HCT116 (cell line): ENCODE measurements at regions not wholly inside any gene's neighbourhood (a gene's known extent, or its start where the extent isn't known, plus 50 kb on each side); places are given as distances from the start of the nearest gene placed in this dataset.

ENCODE experiments used
- ATAC-seq: fragments of 200-7000 bp; cut with Tn5 transposase; 2 replicates; pipeline ENCODE4 v1.9.1; 2020; ENCODE audit warnings: mild to moderate bottlenecking, moderate library complexity
- BruUV-seq: library from RNA; stranded (reverse); fragments of 400-500 nt; replicated peaks from 2 replicates; lab custom pipeline; 2021; lab: Mats Ljungman, UMichigan
- CTCF ChIA-PET: fragments of 300-600 bp; sonication (Branson Sonifier 250); formaldehyde crosslinking; loops from one replicate; lab custom pipeline; 2021; ENCODE audit warnings: antibody characterized with exemption; lab: Charles Lee
- POLR2A ChIA-PET: fragments of 300-600, 350-600 bp; sonication (Branson Sonifier 250); formaldehyde crosslinking; loops from one replicate; lab custom pipeline; 2021; ENCODE audit warnings: antibody characterized with exemption; lab: Charles Lee
- RAD21 ChIA-PET, 2 experiments: fragments of 300-600 bp; sonication (Branson Sonifier 250); formaldehyde crosslinking; loops; one replicate each; lab custom pipeline; 2023; ENCODE audit warnings: low total read pairs in 2 of 2; ENCODE audit not compliant: uncharacterized antibody in 2 of 2, unreplicated experiment in 2 of 2, low non-redundant PET in 1 of 2; lab: Charles Lee
- DNase-seq: peaks from one replicate; pipeline ENCODE4 v3.0.0-alpha.2; 2010; ENCODE audit warnings: low read depth, low spot score
- H2AFZ ChIP-seq: fragments of 200-600 bp; shearing (Covaris generic), sonication (generic); 2 replicates; pipeline ENCODE4 v1.6.1; 2017; ENCODE audit warnings: low read depth, mixed run types, mixed read lengths, antibody characterized with exemption, low read length; ENCODE audit not compliant: poor library complexity, severe bottlenecking
- H3K27ac ChIP-seq: 2 replicates; pipeline ENCODE4 v1.5.1; 2012; ENCODE audit warnings: low read depth, low read length
- H3K27me3 ChIP-seq: fragments of 200-600 bp; sonication (generic); 2 replicates; pipeline ENCODE4 v1.6.1; 2016; ENCODE audit warnings: mixed run types, low read length, mixed read lengths; ENCODE audit not compliant: insufficient read depth
- H3K36me3 ChIP-seq, 2 experiments: fragments of 200-500 bp in 1 of 2; fragments of 200-600 bp in 1 of 2; sonication (Bioruptor generic) in 1 of 2; sonication (generic) in 1 of 2; 2 replicates each; pipeline versions ENCODE4 v1.5.1 to v1.6.1; 2014 to 2016; ENCODE audit warnings: low read length in 2 of 2, inconsistent platforms in 1 of 2, mixed read lengths in 1 of 2, mixed run types in 1 of 2; ENCODE audit not compliant: insufficient read depth in 2 of 2, control insufficient read depth in 1 of 2
- H3K4me1 ChIP-seq, 2 experiments: fragments of 200-600 bp in 1 of 2; sonication (generic) in 1 of 2; 2 replicates each; pipeline versions ENCODE4 v1.5.1 to v1.6.1; 2012 to 2017; ENCODE audit warnings: low read length in 2 of 2, inconsistent platforms in 1 of 2, mild to moderate bottlenecking in 1 of 2, mixed read lengths in 1 of 2, mixed run types in 1 of 2, moderate library complexity in 1 of 2; ENCODE audit not compliant: insufficient read depth in 2 of 2, control insufficient read depth in 1 of 2
- H3K4me2 ChIP-seq: fragments of 200-600 bp; sonication (generic); 2 replicates; pipeline ENCODE4 v1.6.1; 2017; ENCODE audit warnings: mixed run types, low read length, mixed read lengths
- H3K4me3 ChIP-seq, 2 experiments: fragments of 200-600 bp in 1 of 2; sonication (generic) in 1 of 2; replicated peaks in 1 of 2; 2 replicates each; pipeline ENCODE4 v1.5.1; 2011 to 2016; ENCODE audit warnings: low read length in 2 of 2, control low read depth in 1 of 2, low read depth in 1 of 2, mild to moderate bottlenecking in 1 of 2, mixed read lengths in 1 of 2, mixed run types in 1 of 2
- H3K79me2 ChIP-seq: fragments of 200-600 bp; sonication (generic); 2 replicates; pipeline ENCODE4 v1.6.1; 2017; ENCODE audit warnings: mild to moderate bottlenecking, mixed run types, low read length, moderate library complexity, mixed read lengths; ENCODE audit not compliant: insufficient read depth
- H3K9ac ChIP-seq: fragments of 200-600 bp; sonication (generic); 2 replicates; pipeline ENCODE4 v1.6.1; 2016; ENCODE audit warnings: low read length, mixed read lengths
- H3K9me2 ChIP-seq: fragments of 200-600 bp; sonication (generic), shearing (Covaris generic); 2 replicates; pipeline ENCODE4 v1.6.1; 2017; ENCODE audit warnings: mixed run types, mild to moderate bottlenecking, moderate library complexity; ENCODE audit not compliant: insufficient read depth
- H3K9me3 ChIP-seq, 2 experiments: fragments of 200-500 bp in 1 of 2; fragments of 200-600 bp in 1 of 2; sonication (Bioruptor generic) in 1 of 2; sonication (generic) in 1 of 2; 2 replicates each; pipeline ENCODE4 v1.6.1; 2014 to 2017; ENCODE audit warnings: low read length in 2 of 2, mixed read lengths in 2 of 2, inconsistent platforms in 1 of 2, low read depth in 1 of 2, mild to moderate bottlenecking in 1 of 2, mixed run types in 1 of 2, moderate library complexity in 1 of 2; ENCODE audit not compliant: control insufficient read depth in 1 of 2, insufficient read depth in 1 of 2
- H4K20me1 ChIP-seq: fragments of 200-600 bp; sonication (generic), shearing (Covaris generic); 2 replicates; pipeline ENCODE4 v1.6.1; 2017; ENCODE audit warnings: mixed run types, mild to moderate bottlenecking, moderate library complexity; ENCODE audit not compliant: insufficient read depth
- ATF3 ChIP-seq: IDR thresholded peaks from 2 replicates; pipeline ENCODE4 v1.6.1; 2012
- CBX3 ChIP-seq: IDR thresholded peaks from 2 replicates; pipeline ENCODE4 v1.6.1; 2012; ENCODE audit warnings: low read depth
- CEBPB ChIP-seq: IDR thresholded peaks from 2 replicates; pipeline ENCODE4 v1.6.1; 2012; ENCODE audit warnings: low read depth
- CTCF ChIP-seq, 3 experiments: fragments of 200-600 bp in 1 of 3; sonication (generic) in 1 of 3; IDR thresholded peaks in 2 of 3; conservative IDR thresholded peaks in 1 of 3; 2 replicates each; pipeline ENCODE4 v1.5.1; 2012 to 2017; ENCODE audit warnings: low read depth in 2 of 3, low read length in 2 of 3, antibody characterized with exemption in 1 of 3, borderline replicate concordance in 1 of 3, control low read depth in 1 of 3, mild to moderate bottlenecking in 1 of 3, mixed read lengths in 1 of 3, mixed run types in 1 of 3, moderate library complexity in 1 of 3; ENCODE audit not compliant: insufficient read depth in 1 of 3
- EGR1 ChIP-seq: IDR thresholded peaks from 2 replicates; pipeline ENCODE4 v1.6.1; 2012; ENCODE audit warnings: low read depth
- ELF1 ChIP-seq: IDR thresholded peaks from 2 replicates; pipeline ENCODE4 v1.6.1; 2012; ENCODE audit warnings: low read depth, borderline replicate concordance
- EZH2 ChIP-seq: fragments of 200-600 bp; sonication (generic); IDR thresholded peaks from 2 replicates; pipeline ENCODE4 v1.6.1; 2017; ENCODE audit warnings: antibody characterized with exemption, mixed run types
- MAX ChIP-seq: IDR thresholded peaks from 2 replicates; pipeline ENCODE4 v1.6.1; 2012
- REST ChIP-seq: IDR thresholded peaks from 2 replicates; pipeline ENCODE4 v1.6.1; 2012; ENCODE audit warnings: low read depth
- SIN3A ChIP-seq: IDR thresholded peaks from 2 replicates; pipeline ENCODE4 v1.6.1; 2012; ENCODE audit warnings: low read depth
- SP1 ChIP-seq: IDR thresholded peaks from 2 replicates; pipeline ENCODE4 v1.6.1; 2012; ENCODE audit warnings: low read depth
- SRF ChIP-seq: IDR thresholded peaks from 2 replicates; pipeline ENCODE4 v1.6.1; 2012; ENCODE audit warnings: low read depth
- ZFX ChIP-seq: fragments of 450-650 bp; IDR thresholded peaks from 2 replicates; pipeline ENCODE4 v1.6.1; 2017
- intact Hi-C: fragments of 100-400 bp; cut with micrococcal nuclease; formaldehyde crosslinking; loops from 2 replicates; pipeline ENCODE4 v1.10.0; 2022

- no TSS peak for BruUV-seq
- ATAC-seq, result no peak
- Histone ChIP-seq H3K4me1 (no peaks in the 10 kb centered on the region), H3K36me3 (no peaks in the 10 kb centered on the region), H3K4me3 (no peak overlapping the region), H3K27me3 (no peaks in the 10 kb centered on the region), H3K9me3 (no peaks in the 10 kb centered on the region), H3K27ac (no peak overlapping the region), H3K9me2 (no peaks in the 10 kb centered on the region), H3K4me2 (no peak overlapping the region), H4K20me1 (no peaks in the 10 kb centered on the region), H3K9ac (no peak overlapping the region), H3K79me2 (no peaks in the 10 kb centered on the region), H2AFZ (no peak overlapping the region)
- CTCF ChIA-PET, result no interaction called here
- intact Hi-C loops, result loop anchor here (1.0 kb wide), 1 partner anchor 14 kb away; no protein-coding TSS in a partner anchor
- TF ChIP-seq ZFX (no peak), ATF3 (no peak), ELF1 (no peak), CEBPB (no peak), EZH2 (no peak), MAX (no peak), REST (no peak), EGR1 (no peak), SRF (no peak), SIN3A (no peak), CTCF (IDR thresholded peaks at IDR 0.05 in 2 of 3, conservative IDR thresholded peaks at IDR 0.05 in 1 of 3; ENCODE audit: borderline replicate concordance in 1 of 3, insufficient read depth in 1 of 3, low read depth in 2 of 3, low read length in 2 of 3) (no peak), CBX3 (no peak), SP1 (no peak)
- POLR2A ChIA-PET, result no interaction called here
- DNase-seq, result no peak
- RAD21 ChIA-PET, result no interaction called here
Observed at GRCh38 chr13:74533226-74533625, 399.0 kb upstream of the KLF12 start.
